Neutrophil (primary cell): ENCODE measurements at regions not wholly inside any gene's neighbourhood (a gene's known extent, or its start where the extent isn't known, plus 50 kb on each side); places are given as distances from the start of the nearest gene placed in this dataset.
"Not testable (repeated sequence)": the region's sequence is repeated elsewhere in the genome, so short reads cannot be mapped to it uniquely, and the experiment has no call there.

Experiments used
- H3K27ac ChIP-seq: fragments of 200-600 bp; sonication (generic); 2 replicates; pipeline ENCODE4 v1.5.1; 2016; ENCODE audit warnings: mild to moderate bottlenecking, moderate library complexity
- H3K27me3 ChIP-seq: fragments of 200-600 bp; sonication (generic); 2 replicates; pipeline ENCODE4 v1.6.0; 2016; ENCODE audit warnings: mild to moderate bottlenecking
- H3K36me3 ChIP-seq: fragments of 200-600 bp; sonication (generic); 2 replicates; pipeline ENCODE4 v1.5.1; 2017
- H3K4me1 ChIP-seq, 2 experiments: fragments of 200-600 bp in 1 of 2; sonication (generic) in 1 of 2; 1 replicate in 1 of 2; 2 replicates in 1 of 2; pipeline versions ENCODE4 v1.5.1 to v1.6.1; 2013 to 2016; ENCODE audit warnings: low read depth in 1 of 2, low read length in 1 of 2, mild to moderate bottlenecking in 1 of 2, moderate library complexity in 1 of 2; ENCODE audit not compliant: control insufficient read depth in 1 of 2, insufficient read depth in 1 of 2
- H3K4me3 ChIP-seq, 2 experiments: fragments of 200-600 bp in 1 of 2; sonication (generic) in 1 of 2; 1 replicate in 1 of 2; 2 replicates in 1 of 2; pipeline ENCODE4 v1.5.1; 2013 to 2016; ENCODE audit warnings: low read depth in 1 of 2, low read length in 1 of 2, mild to moderate bottlenecking in 1 of 2, moderate library complexity in 1 of 2
- H3K9me3 ChIP-seq: fragments of 200-600 bp; sonication (generic); 2 replicates; pipeline ENCODE4 v1.5.1; 2016
- TF ChIP-seq, protein P1 (sequence below): fragments of 200-600 bp; sonication (generic); IDR thresholded peaks from 2 replicates; pipeline ENCODE4 v1.5.1; 2016; ENCODE audit warnings: antibody characterized with exemption

DNA sequence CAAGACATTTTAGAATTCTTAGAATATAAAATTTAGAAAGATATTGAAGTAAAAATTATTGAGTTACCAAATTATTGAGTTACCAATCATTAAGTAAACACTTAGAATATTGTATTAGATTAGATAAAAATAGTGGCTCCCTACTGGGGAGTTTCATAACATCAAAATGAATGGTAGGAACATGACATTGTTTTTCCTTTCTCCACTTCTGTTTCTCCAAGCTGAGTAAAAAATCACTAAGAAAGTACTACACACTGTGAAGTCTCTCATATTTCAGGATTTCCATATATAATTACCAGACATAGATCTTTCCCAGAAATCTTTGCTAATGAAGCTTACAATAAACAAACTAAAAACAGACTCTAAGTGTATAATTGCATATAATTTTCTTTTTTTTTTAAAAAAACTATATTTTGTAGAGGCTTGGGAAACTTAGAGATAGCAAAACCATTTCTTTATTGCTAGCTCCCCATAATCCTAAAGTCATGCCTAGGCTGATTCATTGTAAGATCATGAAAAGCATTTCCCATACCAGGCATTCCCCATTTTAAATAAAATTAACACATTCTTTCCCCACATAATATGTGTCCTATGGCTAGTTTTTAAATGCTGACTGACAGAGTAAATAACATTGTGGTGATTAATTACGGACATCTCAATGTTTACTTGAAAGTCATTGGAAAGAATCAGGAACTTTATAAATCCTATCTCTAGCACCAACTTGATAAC, 1408.7 kb upstream of the GOT2 start:
- TF ChIP-seq, protein P1, sequence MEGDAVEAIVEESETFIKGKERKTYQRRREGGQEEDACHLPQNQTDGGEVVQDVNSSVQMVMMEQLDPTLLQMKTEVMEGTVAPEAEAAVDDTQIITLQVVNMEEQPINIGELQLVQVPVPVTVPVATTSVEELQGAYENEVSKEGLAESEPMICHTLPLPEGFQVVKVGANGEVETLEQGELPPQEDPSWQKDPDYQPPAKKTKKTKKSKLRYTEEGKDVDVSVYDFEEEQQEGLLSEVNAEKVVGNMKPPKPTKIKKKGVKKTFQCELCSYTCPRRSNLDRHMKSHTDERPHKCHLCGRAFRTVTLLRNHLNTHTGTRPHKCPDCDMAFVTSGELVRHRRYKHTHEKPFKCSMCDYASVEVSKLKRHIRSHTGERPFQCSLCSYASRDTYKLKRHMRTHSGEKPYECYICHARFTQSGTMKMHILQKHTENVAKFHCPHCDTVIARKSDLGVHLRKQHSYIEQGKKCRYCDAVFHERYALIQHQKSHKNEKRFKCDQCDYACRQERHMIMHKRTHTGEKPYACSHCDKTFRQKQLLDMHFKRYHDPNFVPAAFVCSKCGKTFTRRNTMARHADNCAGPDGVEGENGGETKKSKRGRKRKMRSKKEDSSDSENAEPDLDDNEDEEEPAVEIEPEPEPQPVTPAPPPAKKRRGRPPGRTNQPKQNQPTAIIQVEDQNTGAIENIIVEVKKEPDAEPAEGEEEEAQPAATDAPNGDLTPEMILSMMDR, result no peak
- Histone ChIP-seq H3K27ac (no peak overlapping the region), H3K27me3 (no peaks in the 10 kb centered on the region), H3K4me1 (no peaks in the 10 kb centered on the region), H3K9me3 (no peaks in the 10 kb centered on the region), H3K4me3 (no peak overlapping the region), H3K36me3 (no peaks in the 10 kb centered on the region)

DNA sequence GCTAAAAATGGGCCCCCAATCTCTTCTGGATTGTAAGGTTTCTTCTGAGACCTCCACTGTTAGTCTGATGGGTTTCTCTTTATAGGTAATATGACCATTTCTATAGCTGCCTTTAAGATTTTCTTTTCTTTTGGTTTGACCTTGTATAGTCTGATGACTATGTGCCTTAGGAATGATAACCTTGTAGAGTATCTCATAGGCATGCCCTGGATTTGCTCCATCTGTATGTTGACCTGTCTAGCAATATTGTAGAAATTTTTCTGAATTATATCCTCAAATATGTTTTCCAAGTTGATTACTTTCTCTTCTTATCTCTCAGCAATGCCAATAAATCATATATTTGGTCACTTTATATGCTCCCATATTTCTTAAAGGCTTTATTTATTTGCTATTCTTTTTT, 1403.8 kb upstream of the GOT2 start:
- Histone ChIP-seq H3K4me3 (no peak overlapping the region), H3K36me3 (no peaks in the 10 kb centered on the region), H3K27me3 (no peaks in the 10 kb centered on the region), H3K27ac (no peak overlapping the region), H3K9me3 (no peaks in the 10 kb centered on the region), H3K4me1 (no peaks in the 10 kb centered on the region)
- TF ChIP-seq, protein P1, result no peak

DNA sequence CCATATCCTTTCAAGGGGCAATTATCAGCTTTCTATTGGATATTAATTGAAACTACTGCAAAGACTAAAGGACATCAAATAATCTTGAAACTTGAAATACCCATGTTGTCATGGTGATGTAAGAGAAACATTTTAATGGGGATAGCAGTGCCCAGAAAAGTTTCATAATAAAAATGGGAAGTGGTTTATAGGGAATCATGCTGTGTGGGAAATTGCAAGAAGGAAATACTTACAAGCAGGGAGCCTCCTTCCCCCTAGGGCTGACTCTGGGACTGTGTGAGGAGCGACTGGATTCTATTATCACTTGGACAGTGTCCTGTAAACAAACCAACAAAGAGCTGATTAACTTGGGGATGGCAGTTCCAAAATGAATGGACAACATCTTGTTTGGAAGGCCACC, 1393.1 kb upstream of the GOT2 start:
- Histone ChIP-seq H3K4me3 (no peak overlapping the region), H3K27me3 (no peaks in the 10 kb centered on the region), H3K4me1 (no peaks in the 10 kb centered on the region), H3K27ac (no peak overlapping the region), H3K9me3 (no peaks in the 10 kb centered on the region), H3K36me3 (no peaks in the 10 kb centered on the region)
- TF ChIP-seq, protein P1, result no peak

DNA sequence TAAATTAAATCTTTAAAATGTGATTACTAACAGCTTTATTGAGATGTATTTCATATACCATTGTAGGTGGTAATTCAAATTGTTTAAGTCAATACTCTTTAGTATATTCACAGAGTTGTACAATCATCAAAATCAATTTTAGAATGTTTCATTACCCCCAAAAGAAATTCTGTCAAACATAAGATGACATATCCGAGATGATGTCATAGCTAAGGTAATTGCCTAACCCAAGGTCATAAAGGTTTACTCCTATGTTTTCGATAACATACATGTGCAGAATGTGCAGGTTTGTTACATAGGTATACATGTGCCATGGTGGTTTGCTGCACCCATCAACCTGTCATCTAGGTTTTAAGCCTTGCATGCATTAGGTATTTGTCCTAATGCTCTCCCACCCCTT, 1392.0 kb upstream of the GOT2 start:
- not testable (repeated sequence) for H3K4me1 ChIP-seq, H3K27ac ChIP-seq, H3K4me3 ChIP-seq, H3K36me3 ChIP-seq, H3K27me3 ChIP-seq, H3K9me3 ChIP-seq

DNA sequence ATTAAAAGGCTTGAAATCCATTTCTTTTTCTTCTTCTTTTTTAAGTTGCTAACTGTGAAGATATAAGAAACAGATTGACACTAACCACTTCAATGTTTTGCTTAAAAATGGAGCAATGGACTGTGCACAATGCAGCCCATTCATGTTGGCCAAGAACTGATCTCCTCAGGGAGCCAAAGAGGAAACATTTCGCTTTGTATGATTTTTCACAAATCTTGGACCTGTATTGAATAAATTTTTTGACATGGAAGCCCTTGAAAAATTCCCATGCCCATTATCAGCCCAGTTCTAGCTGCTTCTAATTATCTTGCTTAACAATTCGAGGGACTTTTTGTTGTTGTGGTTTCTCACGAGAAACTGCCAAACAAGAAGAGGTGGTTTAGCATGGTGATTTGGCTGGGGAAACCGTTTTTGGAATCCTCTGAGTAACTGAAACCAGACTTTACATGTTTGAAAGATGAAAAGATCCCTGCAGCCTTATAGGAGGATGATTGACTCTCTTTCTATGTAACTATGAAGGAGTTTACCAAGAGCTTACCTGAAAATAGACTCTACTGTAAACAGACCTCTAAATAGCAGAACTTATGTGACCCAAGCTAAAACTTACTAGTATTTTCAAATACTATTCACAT, 1389.4 kb upstream of the GOT2 start:
- TF ChIP-seq, protein P1, result no peak
- no peaks in the 10 kb centered on the region for H3K27me3 ChIP-seq
- no peak overlapping the region for H3K4me3 ChIP-seq
- no peak overlapping the region for H3K27ac ChIP-seq
- no peaks in the 10 kb centered on the region for H3K36me3 ChIP-seq
- no peaks in the 10 kb centered on the region for H3K9me3 ChIP-seq
- H3K4me1 ChIP-seq, result no peaks in the 10 kb centered on the region

DNA sequence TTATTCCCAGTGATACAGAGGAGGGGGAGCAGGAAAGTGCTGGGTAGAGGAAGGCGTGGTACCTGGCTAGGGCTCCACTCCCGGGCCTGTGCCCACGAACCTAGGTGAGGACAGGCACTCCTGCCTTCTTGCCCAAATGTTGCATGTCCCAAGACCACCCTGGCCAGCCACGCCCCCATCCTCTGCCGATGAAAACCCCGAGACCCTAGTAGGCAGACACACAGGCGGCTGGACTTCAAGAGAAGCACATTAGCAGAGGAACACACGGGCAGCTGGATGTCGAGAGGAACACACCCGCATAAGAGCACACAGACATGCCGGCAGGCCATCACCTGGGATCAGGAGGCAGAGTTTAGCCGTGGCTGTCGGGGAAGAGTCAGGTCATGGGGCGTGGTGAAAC, 1386.5 kb upstream of the GOT2 start:
- no peak overlapping the region for H3K4me3 ChIP-seq
- no peaks in the 10 kb centered on the region for H3K27me3 ChIP-seq
- no peaks in the 10 kb centered on the region for H3K4me1 ChIP-seq
- TF ChIP-seq, protein P1, result no peak
- H3K27ac ChIP-seq, result no peak overlapping the region
- H3K9me3 ChIP-seq, result no peaks in the 10 kb centered on the region
- no peaks in the 10 kb centered on the region for H3K36me3 ChIP-seq
